ENCODE measurements at regions not wholly inside any gene's neighbourhood (a gene's known extent, or its start where the extent isn't known, plus 50 kb on each side); places are given as distances from the start of the nearest gene placed in this dataset.

DNA sequence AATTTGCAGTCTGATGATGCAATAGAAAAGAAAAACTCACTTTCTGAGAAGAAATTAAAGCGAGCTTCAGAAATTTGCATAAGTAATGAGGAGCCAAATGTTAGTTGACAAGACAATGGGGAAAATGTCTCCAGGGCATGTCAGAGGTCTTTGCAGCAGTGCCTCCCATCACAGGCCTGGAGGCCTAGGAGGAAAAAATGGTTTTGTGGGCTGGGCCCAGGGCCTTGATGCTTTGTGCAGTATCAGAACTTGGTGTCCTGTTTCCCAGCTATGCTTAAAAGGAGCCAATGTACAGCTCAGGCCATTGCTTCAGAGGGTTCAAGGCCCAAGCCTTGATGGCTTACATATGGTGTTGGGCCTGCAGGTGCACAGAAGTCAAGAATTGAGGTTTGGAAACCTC lies 298.4 kb downstream of the SMARCA2 start:
- no peak for DNase-seq (ENCODE audit: low read depth)
- no peak overlapping the region for H3K4me3 ChIP-seq (ENCODE audit: low read depth, low read length)
- TF ChIP-seq CTCF (conservative IDR thresholded peaks at IDR 0.05; ENCODE audit: low read depth, low read length), result no peak

GRCh38 chr9:2317591-2317990 lies 302.4 kb downstream of the SMARCA2 start:
- TF ChIP-seq CTCF (conservative IDR thresholded peaks at IDR 0.05; ENCODE audit: low read depth, low read length), result no peak
- no peak overlapping the region for H3K4me3 ChIP-seq (ENCODE audit: low read depth, low read length)
- no peak for DNase-seq (ENCODE audit: low read depth)

DNA sequence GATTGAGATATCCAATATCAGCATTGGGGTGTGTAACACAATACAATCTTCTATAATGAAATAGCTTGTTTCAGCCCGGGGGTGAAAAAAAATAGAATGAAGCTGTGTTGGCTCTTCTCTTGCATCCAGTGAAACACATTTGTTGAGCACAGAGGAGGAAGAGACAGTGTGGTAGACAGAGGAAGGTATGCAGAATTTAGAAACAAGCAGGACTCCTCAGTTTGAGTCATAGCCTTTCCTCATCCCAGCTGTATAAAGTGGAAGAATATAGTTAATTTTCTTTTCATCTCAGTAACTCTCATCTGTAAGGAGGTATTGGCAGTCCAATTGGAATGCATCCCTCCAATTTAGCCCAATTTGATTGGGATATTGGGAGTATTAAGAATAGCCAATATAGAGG lies 302.2 kb upstream of the VLDLR start:
- DNase-seq (ENCODE audit: low read depth), result no peak
- H3K4me3 ChIP-seq (ENCODE audit: low read depth, low read length), result no peak overlapping the region
- no peak for TF ChIP-seq CTCF (conservative IDR thresholded peaks at IDR 0.05; ENCODE audit: low read depth, low read length)

DNA sequence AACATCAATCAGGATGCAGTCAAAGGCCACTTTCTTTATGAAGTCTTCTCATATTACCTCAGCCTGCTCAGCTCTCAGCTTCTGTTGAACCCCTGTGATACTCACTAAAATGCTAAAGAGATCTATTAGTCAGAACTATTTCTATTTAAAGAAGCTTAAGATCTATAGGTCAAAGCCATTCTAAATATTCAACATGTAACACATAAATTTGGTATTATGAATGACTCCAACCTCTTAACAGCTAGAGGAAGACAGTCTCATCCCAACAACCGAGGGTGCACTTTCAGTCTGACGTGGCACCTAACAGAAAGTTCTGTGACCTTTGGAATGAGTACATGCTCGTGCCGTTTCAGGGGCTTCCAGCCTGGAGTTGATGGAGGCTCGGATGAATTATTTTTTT lies 301.5 kb upstream of the VLDLR start:
- no peak for TF ChIP-seq CTCF (conservative IDR thresholded peaks at IDR 0.05; ENCODE audit: low read depth, low read length)
- no peak for DNase-seq (ENCODE audit: low read depth)

GRCh38 chr9:2320632-2321031 lies 301.0 kb upstream of the VLDLR start:
- DNase-seq (ENCODE audit: low read depth), result no peak
- no peak for TF ChIP-seq CTCF (conservative IDR thresholded peaks at IDR 0.05; ENCODE audit: low read depth, low read length)
- H3K4me3 ChIP-seq (ENCODE audit: low read depth, low read length), result no peak overlapping the region

More for the DNA sequence above, 301.5 kb upstream of the VLDLR start:
- no peak overlapping the region for H3K4me3 ChIP-seq (ENCODE audit: low read depth, low read length)

- H3K4me3 ChIP-seq (ENCODE audit: low read depth, low read length), result no peak overlapping the region
- DNase-seq (ENCODE audit: low read depth), result no peak
- TF ChIP-seq CTCF (conservative IDR thresholded peaks at IDR 0.05; ENCODE audit: low read depth, low read length), result peak; percentile 47
Observed at GRCh38 chr9:2321523-2322148, 300.0 kb upstream of the VLDLR start.

- TF ChIP-seq CTCF (conservative IDR thresholded peaks at IDR 0.05; ENCODE audit: low read depth, low read length), result no peak
- no peak for DNase-seq (ENCODE audit: low read depth)
- H3K4me3 ChIP-seq (ENCODE audit: low read depth, low read length), result no peak overlapping the region
Observed at GRCh38 chr9:2324742-2325141, 296.8 kb upstream of the VLDLR start.

Measured in epithelial cell of proximal tubule (primary cell).